Spleen (tissue), 7 donors: ENCODE measurements at regions not wholly inside any gene's neighbourhood (a gene's known extent, or its start where the extent isn't known, plus 50 kb on each side); places are given as distances from the start of the nearest gene placed in this dataset.

Experiments used
- CTCF ChIP-seq, 11 experiments: fragments of 200-600 bp in 7 of 11; fragments of 450-650 bp in 4 of 11; sonication (generic) in 4 of 11; IDR thresholded peaks in 8 of 11; conservative IDR thresholded peaks in 3 of 11; 1 replicate in 7 of 11; 2 replicates in 4 of 11; pipeline versions ENCODE4 v1.4.0 to v1.8.0; 2016 to 2021; ENCODE audit warnings: antibody characterized with exemption in 11 of 11, inconsistent platforms in 4 of 11, mild to moderate bottlenecking in 1 of 11
- POLR2AphosphoS5 ChIP-seq, 3 donors: sonication (generic); formaldehyde crosslinking; IDR thresholded peaks; one replicate each; pipeline ENCODE4 v1.5.1; 2017; ENCODE audit warnings: antibody characterized with exemption in 3 of 3
- donor health status: DM: no; HTN: no; CAD: no; lungs with moderate emphysema.
- donor health status: DM: no; HTN: no; CAD: no.
- donor health status: DM: no; HTN: no; CAD: no.

DNA sequence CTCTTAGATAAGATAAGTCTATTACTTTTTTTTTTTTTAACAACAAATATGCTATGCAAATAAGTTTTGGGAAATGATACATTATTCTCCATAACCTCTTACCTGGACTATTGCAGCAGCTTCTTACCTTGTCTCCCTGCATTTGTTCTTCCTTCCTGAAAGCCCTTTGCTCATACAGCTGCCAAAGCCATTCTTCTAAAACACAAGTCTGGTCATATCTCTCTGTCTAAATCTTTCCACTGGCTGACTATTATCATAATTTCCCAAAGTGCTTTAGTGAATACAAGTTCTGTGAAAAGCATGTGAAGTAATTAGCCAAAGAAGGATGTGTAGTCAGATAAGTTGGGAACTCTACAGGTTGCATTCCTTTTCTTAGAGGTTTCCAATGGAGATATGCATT, 115.4 kb upstream of the CNTLN start:
- TF ChIP-seq CTCF (IDR thresholded peaks at IDR 0.05 in 8 of 11, conservative IDR thresholded peaks at IDR 0.05 in 3 of 11) (no peak), POLR2AphosphoS5 (IDR thresholded peaks at IDR 0.05) (no peak)
